GM12878 (cell line): ENCODE measurements at regions not wholly inside any gene's neighbourhood (a gene's known extent, or its start where the extent isn't known, plus 50 kb on each side); places are given as distances from the start of the nearest gene placed in this dataset.
"Not testable (repeated sequence)": the region's sequence is repeated elsewhere in the genome, so short reads cannot be mapped to it uniquely, and the experiment has no call there.

Source experiments
- CHD1 ChIP-seq: IDR thresholded peaks from 2 replicates; pipeline ENCODE4 v1.6.1; 2012; ENCODE audit warnings: low read depth, low read length, improper control_type of control experiment
- CREB1 ChIP-seq: IDR thresholded peaks from 2 replicates; pipeline ENCODE4 v1.6.1; 2012; ENCODE audit warnings: low read depth, mild to moderate bottlenecking, inconsistent platforms
- HDAC2 ChIP-seq: fragments of 200-600 bp; sonication (generic); IDR thresholded peaks from 2 replicates; pipeline ENCODE4 v1.6.1; 2017
- MTA3 ChIP-seq: IDR thresholded peaks from 2 replicates; pipeline ENCODE4 v1.6.1; 2012; ENCODE audit warnings: low read length, inconsistent platforms, borderline replicate concordance
- POLR2A ChIP-seq: IDR thresholded peaks from 2 replicates; pipeline ENCODE4 v1.6.1; 2011; ENCODE audit warnings: low read depth, mild to moderate bottlenecking, low read length
- RAD51 ChIP-seq: fragments of 450-650 bp; IDR thresholded peaks from 2 replicates; pipeline ENCODE4 v1.6.1; 2016; ENCODE audit warnings: moderate library complexity, mild to moderate bottlenecking, inconsistent platforms
- ZNF274 ChIP-seq: IDR thresholded peaks from one replicate; pipeline ENCODE4 v1.8.0; 2011; ENCODE audit not compliant: insufficient read length, insufficient read depth
- TF ChIP-seq, protein P1 (sequence below): IDR thresholded peaks from 2 replicates; pipeline ENCODE4 v1.6.1; 2011; ENCODE audit warnings: low read depth, low read length, improper control_type of control experiment, borderline replicate concordance

DNA sequence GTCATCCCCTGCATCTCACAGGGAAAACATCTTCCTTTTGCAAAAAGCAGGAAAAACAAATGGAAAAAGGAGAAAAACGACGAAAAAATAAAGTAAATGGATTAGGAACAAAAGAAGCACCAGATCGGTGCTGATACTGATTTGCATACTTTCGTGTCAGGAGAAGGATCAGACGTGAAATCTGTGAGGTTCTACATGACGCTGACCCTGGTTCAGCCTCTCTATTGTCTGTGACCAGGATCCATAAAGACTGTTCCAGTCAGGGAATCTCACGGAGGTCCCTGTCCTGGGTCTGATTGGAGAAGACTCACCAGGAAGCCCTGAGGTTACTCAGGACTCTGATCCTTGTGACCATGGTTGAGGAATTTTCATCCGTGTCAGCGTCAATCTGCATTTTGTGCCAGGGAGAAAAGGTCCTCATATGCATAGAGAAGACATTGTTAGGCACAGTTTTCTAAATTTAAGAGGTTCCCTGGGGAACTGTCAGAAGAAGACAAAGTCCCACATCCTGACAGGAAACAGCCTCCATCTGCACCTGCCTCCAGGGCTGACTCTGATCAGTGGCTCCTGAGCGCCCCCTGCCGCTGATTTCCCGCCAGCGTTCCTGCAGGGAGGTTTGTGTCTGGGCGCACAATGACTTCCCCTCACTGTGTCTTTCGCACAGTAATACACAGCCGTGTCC lies 808.2 kb downstream of the TMEM121 start:
- not testable (repeated sequence) for TF ChIP-seq RAD51, CHD1, HDAC2, MTA3, CREB1, POLR2A, ZNF274
- TF ChIP-seq, protein P1, sequence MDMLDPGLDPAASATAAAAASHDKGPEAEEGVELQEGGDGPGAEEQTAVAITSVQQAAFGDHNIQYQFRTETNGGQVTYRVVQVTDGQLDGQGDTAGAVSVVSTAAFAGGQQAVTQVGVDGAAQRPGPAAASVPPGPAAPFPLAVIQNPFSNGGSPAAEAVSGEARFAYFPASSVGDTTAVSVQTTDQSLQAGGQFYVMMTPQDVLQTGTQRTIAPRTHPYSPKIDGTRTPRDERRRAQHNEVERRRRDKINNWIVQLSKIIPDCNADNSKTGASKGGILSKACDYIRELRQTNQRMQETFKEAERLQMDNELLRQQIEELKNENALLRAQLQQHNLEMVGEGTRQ = not testable (repeated sequence)
